Adrenal gland (tissue), 9 donors: ENCODE measurements at regions not wholly inside any gene's neighbourhood (a gene's known extent, or its start where the extent isn't known, plus 50 kb on each side); places are given as distances from the start of the nearest gene placed in this dataset.

Experiments used
- DNase-seq, 7 donors: peaks; one replicate each; pipeline ENCODE4 v3.0.0-alpha.2; 2019 to 2020
- H3K27ac ChIP-seq, 5 donors: fragments of 200-600 bp; sonication (generic) in 4 of 5; 1 replicate in 3 of 5; 2 replicates in 2 of 5; pipeline versions ENCODE4 v1.5.1 to v1.8.0; 2016 to 2020; ENCODE audit warnings: mild to moderate bottlenecking in 1 of 5
- H3K27me3 ChIP-seq: fragments of 200-600 bp; 2 replicates; pipeline ENCODE4 v1.8.0; 2021
- H3K36me3 ChIP-seq, 2 donors: fragments of 200-600 bp; replicated peaks in 1 of 2; 1 replicate in 1 of 2; 2 replicates in 1 of 2; pipeline versions ENCODE4 v1.5.1 to v1.8.0; 2018 to 2022
- H3K4me1 ChIP-seq, 2 donors: fragments of 200-600 bp; replicated peaks in 1 of 2; 1 replicate in 1 of 2; 2 replicates in 1 of 2; pipeline versions ENCODE4 v1.5.1 to v1.8.0; 2018 to 2021
- H3K4me3 ChIP-seq, 4 donors: fragments of 200-600 bp; sonication (generic) in 3 of 4; one replicate each; pipeline ENCODE4 v1.5.1; 2016 to 2018
- H3K9me3 ChIP-seq, 3 donors: fragments of 200-600 bp; sonication (generic) in 1 of 3; replicated peaks in 1 of 3; 1 replicate in 2 of 3; 2 replicates in 1 of 3; pipeline versions ENCODE4 v1.5.1 to v1.8.0; 2016 to 2021
- POLR2A ChIP-seq, 2 donors: fragments of 450-650 bp; IDR thresholded peaks; one replicate each; pipeline ENCODE4 v1.6.1; 2017; ENCODE audit warnings: antibody characterized with exemption in 2 of 2, mild to moderate bottlenecking in 2 of 2, moderate library complexity in 1 of 2
- WGBS, 4 donors: extraction: QIAGEN DNeasy Blood & Tissue Kit in 2 of 4; methylation state at CpG; one replicate each; pipeline versions ENCODE4 v1.1.5 to v1.1.7; 2013 to 2017; 5-methylcytosine and 5-hydroxymethylcytosine counted together
- intact Hi-C, 2 donors: fragments of 100-400 bp; cut with DNase I; formaldehyde crosslinking; loops; one replicate each; pipeline versions ENCODE4 v1.14.1 to v1.15.0; 2022 to 2023
- TF ChIP-seq, protein P1 (sequence below), 6 experiments: fragments of 450-650 bp in 4 of 6; fragments of 200-600 bp in 2 of 6; sonication (generic) in 1 of 6; IDR thresholded peaks; 1 replicate in 5 of 6; 2 replicates in 1 of 6; pipeline versions ENCODE4 v1.5.1 to v1.8.0; 2016 to 2021; ENCODE audit warnings: antibody characterized with exemption in 6 of 6, mild to moderate bottlenecking in 2 of 6, moderate library complexity in 1 of 6
- donor health status: healthy with polysubstance abuse.
- donor health status: Bipolar disorder and iron deficiency.
- donor health status: DM: yes; HTN: yes; CAD: no.
- donor health status: DM: no; HTN: no; CAD: no.
- donor health status: DM: no; HTN: no; CAD: no.

GRCh38 chr7:79912213-79912633 lies 222.4 kb upstream of the GNAI1 start:
- no peak for DNase-seq
- no peak for TF ChIP-seq POLR2A (IDR thresholded peaks at IDR 0.05)
- TF ChIP-seq, protein P1, sequence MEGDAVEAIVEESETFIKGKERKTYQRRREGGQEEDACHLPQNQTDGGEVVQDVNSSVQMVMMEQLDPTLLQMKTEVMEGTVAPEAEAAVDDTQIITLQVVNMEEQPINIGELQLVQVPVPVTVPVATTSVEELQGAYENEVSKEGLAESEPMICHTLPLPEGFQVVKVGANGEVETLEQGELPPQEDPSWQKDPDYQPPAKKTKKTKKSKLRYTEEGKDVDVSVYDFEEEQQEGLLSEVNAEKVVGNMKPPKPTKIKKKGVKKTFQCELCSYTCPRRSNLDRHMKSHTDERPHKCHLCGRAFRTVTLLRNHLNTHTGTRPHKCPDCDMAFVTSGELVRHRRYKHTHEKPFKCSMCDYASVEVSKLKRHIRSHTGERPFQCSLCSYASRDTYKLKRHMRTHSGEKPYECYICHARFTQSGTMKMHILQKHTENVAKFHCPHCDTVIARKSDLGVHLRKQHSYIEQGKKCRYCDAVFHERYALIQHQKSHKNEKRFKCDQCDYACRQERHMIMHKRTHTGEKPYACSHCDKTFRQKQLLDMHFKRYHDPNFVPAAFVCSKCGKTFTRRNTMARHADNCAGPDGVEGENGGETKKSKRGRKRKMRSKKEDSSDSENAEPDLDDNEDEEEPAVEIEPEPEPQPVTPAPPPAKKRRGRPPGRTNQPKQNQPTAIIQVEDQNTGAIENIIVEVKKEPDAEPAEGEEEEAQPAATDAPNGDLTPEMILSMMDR (IDR thresholded peaks at IDR 0.05) = no peak
- Histone ChIP-seq H3K9me3 (no peaks in the 10 kb centered on the region), H3K36me3 (no peaks in the 10 kb centered on the region), H3K27me3 (no peaks in the 10 kb centered on the region), H3K4me3 (no peak overlapping the region), H3K4me1 (no peaks in the 10 kb centered on the region), H3K27ac (no peak overlapping the region)
- WGBS, 4 donors = 39 to 60% (median 52%) methylated on average over 4 of the region's 4 CpGs
- intact Hi-C loops = no loop called here

DNA sequence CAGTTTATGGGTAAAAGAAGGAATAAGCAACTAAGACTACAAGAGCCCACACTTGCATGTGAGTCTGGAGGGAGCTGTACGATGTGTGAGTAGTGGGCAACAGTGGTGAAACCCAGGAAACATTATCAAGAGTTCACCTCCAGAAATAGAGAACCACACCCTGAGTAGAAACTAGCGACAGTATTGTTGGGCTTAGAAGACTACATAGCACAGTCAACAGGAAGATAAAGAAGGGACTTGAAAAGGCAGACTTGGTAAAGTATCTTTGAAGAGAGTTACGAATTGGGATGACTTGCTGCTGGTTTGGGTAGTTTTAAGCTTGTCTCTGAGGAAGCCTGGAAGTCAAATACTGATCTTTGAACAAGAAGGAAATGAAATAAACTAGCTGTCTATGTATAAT lies 223.2 kb upstream of the GNAI1 start:
- DNase-seq = no peak
- Histone ChIP-seq H3K4me1 (no peaks in the 10 kb centered on the region), H3K27ac (no peak overlapping the region), H3K36me3 (no peaks in the 10 kb centered on the region), H3K27me3 (no peaks in the 10 kb centered on the region), H3K4me3 (no peak overlapping the region), H3K9me3 (no peaks in the 10 kb centered on the region)
- 79 to 88% (median 83%) methylated on average over 3 of the region's 3 CpGs for WGBS, 4 donors
- no peak for TF ChIP-seq POLR2A (IDR thresholded peaks at IDR 0.05)
- TF ChIP-seq, protein P1 (IDR thresholded peaks at IDR 0.05) = no peak
- intact Hi-C loops = no loop called here

- WGBS, 4 donors = 81 to 86% (median 83%) methylated on average over 6 of the region's 6 CpGs
Measured at GRCh38 chr7:79909176-79909575, 225.5 kb upstream of the GNAI1 start.

GRCh38 chr7:79897166-79897565 lies 237.5 kb upstream of the GNAI1 start:
- Histone ChIP-seq H3K4me3 (no peak overlapping the region), H3K9me3 (no peaks in the 10 kb centered on the region), H3K4me1 (no peaks in the 10 kb centered on the region), H3K27me3 (no peaks in the 10 kb centered on the region), H3K27ac (no peak overlapping the region), H3K36me3 (no peaks in the 10 kb centered on the region)
- no peak for DNase-seq
- TF ChIP-seq, protein P1 (IDR thresholded peaks at IDR 0.05) = no peak
- no peak for TF ChIP-seq POLR2A (IDR thresholded peaks at IDR 0.05)
- intact Hi-C loops = no loop called here

More at GRCh38 chr7:79909176-79909575, 225.5 kb upstream of the GNAI1 start:
- Histone ChIP-seq H3K27me3 (no peaks in the 10 kb centered on the region), H3K4me1 (no peaks in the 10 kb centered on the region), H3K4me3 (no peak overlapping the region), H3K36me3 (no peaks in the 10 kb centered on the region), H3K9me3 (no peaks in the 10 kb centered on the region), H3K27ac (no peak overlapping the region)
- TF ChIP-seq POLR2A (IDR thresholded peaks at IDR 0.05) = no peak
- TF ChIP-seq, protein P1 (IDR thresholded peaks at IDR 0.05) = no peak
- intact Hi-C loops = no loop called here
- DNase-seq = no peak
